ENCODE measurements at regions not wholly inside any gene's neighbourhood (a gene's known extent, or its start where the extent isn't known, plus 50 kb on each side); places are given as distances from the start of the nearest gene placed in this dataset.

DNA sequence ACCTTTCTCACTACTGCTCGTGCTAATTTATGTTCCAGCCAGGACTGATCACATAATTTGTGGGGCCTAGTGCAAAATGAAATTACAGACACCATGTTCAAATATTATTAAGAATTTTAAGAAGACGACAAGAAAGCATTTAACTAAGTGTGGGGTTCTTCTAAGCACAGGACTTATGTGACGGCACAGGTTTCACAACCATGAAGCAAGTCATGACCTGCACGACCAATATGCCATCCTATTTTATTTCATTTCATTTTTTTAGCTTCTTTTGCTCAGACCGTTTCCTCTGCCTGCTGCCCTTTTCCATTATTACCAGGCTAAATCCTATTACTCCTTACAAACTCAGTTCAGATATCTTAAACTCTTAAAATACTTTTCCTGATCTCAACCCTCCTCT is 462.5 kb downstream of the AASDHPPT start:
- no peak for DNase-seq (ENCODE audit: low read depth in 2 of 2)
- no peaks in the 10 kb centered on the region for H4K20me1 ChIP-seq (ENCODE audit: control insufficient read depth, extremely low read depth, insufficient read depth, low read length)
- H3K36me3 ChIP-seq (ENCODE audit: control insufficient read depth, insufficient read depth, low read length): no peaks in the 10 kb centered on the region
- no peaks in the 10 kb centered on the region for H3K9me3 ChIP-seq (ENCODE audit: control insufficient read depth, insufficient read depth, low read depth, low read length)
- H3K27ac ChIP-seq (ENCODE audit: insufficient read depth, low read length): no peak overlapping the region
- TF ChIP-seq, protein P1, sequence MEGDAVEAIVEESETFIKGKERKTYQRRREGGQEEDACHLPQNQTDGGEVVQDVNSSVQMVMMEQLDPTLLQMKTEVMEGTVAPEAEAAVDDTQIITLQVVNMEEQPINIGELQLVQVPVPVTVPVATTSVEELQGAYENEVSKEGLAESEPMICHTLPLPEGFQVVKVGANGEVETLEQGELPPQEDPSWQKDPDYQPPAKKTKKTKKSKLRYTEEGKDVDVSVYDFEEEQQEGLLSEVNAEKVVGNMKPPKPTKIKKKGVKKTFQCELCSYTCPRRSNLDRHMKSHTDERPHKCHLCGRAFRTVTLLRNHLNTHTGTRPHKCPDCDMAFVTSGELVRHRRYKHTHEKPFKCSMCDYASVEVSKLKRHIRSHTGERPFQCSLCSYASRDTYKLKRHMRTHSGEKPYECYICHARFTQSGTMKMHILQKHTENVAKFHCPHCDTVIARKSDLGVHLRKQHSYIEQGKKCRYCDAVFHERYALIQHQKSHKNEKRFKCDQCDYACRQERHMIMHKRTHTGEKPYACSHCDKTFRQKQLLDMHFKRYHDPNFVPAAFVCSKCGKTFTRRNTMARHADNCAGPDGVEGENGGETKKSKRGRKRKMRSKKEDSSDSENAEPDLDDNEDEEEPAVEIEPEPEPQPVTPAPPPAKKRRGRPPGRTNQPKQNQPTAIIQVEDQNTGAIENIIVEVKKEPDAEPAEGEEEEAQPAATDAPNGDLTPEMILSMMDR (conservative IDR thresholded peaks at IDR 0.05 in 1 of 2, IDR thresholded peaks at IDR 0.05 in 1 of 2; ENCODE audit: low read depth in 1 of 2, low read length in 2 of 2): no peak
- TF ChIP-seq EZH2 (IDR thresholded peaks at IDR 0.05; ENCODE audit: low read length, missing control alignments): no peak
- no peaks in the 10 kb centered on the region for H3K4me1 ChIP-seq (ENCODE audit: control insufficient read depth, extremely low read depth, insufficient read depth, low read length)
- no peak overlapping the region for H3K9ac ChIP-seq (ENCODE audit: insufficient read depth, low read length)
- H3K79me2 ChIP-seq (ENCODE audit: control insufficient read depth, insufficient read depth, low read length): no peaks in the 10 kb centered on the region
- no peak overlapping the region for H3K4me2 ChIP-seq (ENCODE audit: extremely low read depth, insufficient read depth, low read length)
- no peaks in the 10 kb centered on the region for H3K27me3 ChIP-seq (ENCODE audit: control insufficient read depth, insufficient read depth, low read length)
- no peak overlapping the region for H3K4me3 ChIP-seq (replicated peaks in 1 of 4; ENCODE audit: control extremely low read depth in 1 of 4, insufficient read depth in 1 of 4, low read depth in 3 of 4, low read length in 4 of 4)
- no peak overlapping the region for H2AFZ ChIP-seq (ENCODE audit: low read length)

DNA sequence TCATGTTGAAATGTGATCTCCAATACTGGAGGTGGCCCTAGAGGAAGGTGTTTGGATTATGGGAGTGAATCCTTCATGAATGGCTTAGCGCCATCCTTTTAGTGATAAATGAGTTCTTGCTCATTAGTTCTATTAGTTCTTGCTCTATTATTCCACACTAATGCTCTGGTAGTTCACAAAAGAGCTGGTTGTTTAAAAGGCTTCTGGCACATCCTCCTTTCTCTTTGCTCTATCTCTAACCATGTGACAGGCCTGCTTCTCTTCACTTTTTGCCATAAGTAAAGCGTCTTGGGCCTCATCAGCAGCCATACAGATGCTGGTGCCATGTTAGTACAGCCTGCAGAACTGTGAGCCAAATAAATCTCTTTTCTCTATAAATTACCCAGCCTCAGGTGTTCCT is 469.9 kb downstream of the GUCY1A2 start:
- no peak overlapping the region for H3K4me2 ChIP-seq (ENCODE audit: extremely low read depth, insufficient read depth, low read length)
- no peak for DNase-seq (ENCODE audit: low read depth in 2 of 2)
- H3K27ac ChIP-seq (ENCODE audit: insufficient read depth, low read length): no peak overlapping the region
- no peak overlapping the region for H3K9ac ChIP-seq (ENCODE audit: insufficient read depth, low read length)
- no peak overlapping the region for H2AFZ ChIP-seq (ENCODE audit: low read length)
- no peaks in the 10 kb centered on the region for H3K9me3 ChIP-seq (ENCODE audit: control insufficient read depth, insufficient read depth, low read depth, low read length)
- H3K27me3 ChIP-seq (ENCODE audit: control insufficient read depth, insufficient read depth, low read length): no peaks in the 10 kb centered on the region
- no peaks in the 10 kb centered on the region for H3K36me3 ChIP-seq (ENCODE audit: control insufficient read depth, insufficient read depth, low read length)
- no peaks in the 10 kb centered on the region for H4K20me1 ChIP-seq (ENCODE audit: control insufficient read depth, extremely low read depth, insufficient read depth, low read length)
- no peak for TF ChIP-seq EZH2 (IDR thresholded peaks at IDR 0.05; ENCODE audit: low read length, missing control alignments)
- TF ChIP-seq, protein P1 (conservative IDR thresholded peaks at IDR 0.05 in 1 of 2, IDR thresholded peaks at IDR 0.05 in 1 of 2; ENCODE audit: low read depth in 1 of 2, low read length in 2 of 2): no peak
- no peaks in the 10 kb centered on the region for H3K79me2 ChIP-seq (ENCODE audit: control insufficient read depth, insufficient read depth, low read length)
- no peaks in the 10 kb centered on the region for H3K4me1 ChIP-seq (ENCODE audit: control insufficient read depth, extremely low read depth, insufficient read depth, low read length)
- H3K4me3 ChIP-seq (replicated peaks in 1 of 4; ENCODE audit: control extremely low read depth in 1 of 4, insufficient read depth in 1 of 4, low read depth in 3 of 4, low read length in 4 of 4): no peak overlapping the region

DNA sequence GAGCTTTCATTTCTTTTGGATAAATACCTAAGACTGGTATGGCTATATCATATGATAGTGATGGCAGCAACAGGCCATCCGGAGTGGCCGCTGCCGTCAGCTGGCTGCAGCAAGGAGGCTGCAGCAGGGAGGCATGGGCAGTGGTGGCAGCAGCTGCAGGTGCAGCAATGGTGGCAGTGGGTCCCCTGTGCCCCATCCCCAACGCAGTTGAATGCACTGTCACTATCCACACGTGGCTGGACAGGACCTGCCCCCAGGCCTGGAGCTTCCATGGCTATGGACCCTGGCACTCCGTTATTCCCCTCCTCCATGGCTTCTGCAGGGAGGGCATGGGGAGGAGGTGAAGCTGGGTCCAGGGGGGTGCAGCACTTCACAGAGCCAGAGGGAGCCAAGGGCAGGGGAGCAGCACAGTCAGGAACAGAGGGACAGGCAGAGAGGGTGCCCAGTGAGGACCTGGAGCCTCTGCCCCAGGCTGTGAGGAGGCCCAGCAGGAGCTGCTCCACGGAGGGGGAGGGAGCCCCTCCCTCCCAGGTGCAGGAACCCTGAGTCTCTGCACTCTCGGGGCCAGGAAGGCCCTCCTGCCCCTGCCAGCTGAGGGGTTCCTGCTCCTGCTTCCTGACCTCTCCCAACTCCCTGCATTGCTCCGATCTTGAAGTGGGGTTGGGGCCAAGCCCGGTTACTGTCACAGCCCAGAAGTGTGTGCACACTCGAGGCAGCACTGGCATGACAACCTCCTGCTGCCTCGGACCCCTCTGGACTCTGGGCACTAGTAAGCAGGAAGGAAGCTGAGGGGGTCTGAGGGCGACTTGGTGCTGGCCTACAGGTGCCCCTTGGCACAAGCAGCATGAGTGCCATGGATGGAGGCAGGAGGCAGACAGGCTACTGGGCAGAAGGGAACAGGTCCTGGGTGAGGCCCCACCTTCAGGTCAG is 466.3 kb downstream of the GUCY1A2 start:
- no peaks in the 10 kb centered on the region for H3K79me2 ChIP-seq (ENCODE audit: control insufficient read depth, insufficient read depth, low read length)
- no peaks in the 10 kb centered on the region for H3K4me1 ChIP-seq (ENCODE audit: control insufficient read depth, extremely low read depth, insufficient read depth, low read length)
- no peak for TF ChIP-seq EZH2 (IDR thresholded peaks at IDR 0.05; ENCODE audit: low read length, missing control alignments)
- TF ChIP-seq, protein P1 (conservative IDR thresholded peaks at IDR 0.05 in 1 of 2, IDR thresholded peaks at IDR 0.05 in 1 of 2; ENCODE audit: low read depth in 1 of 2, low read length in 2 of 2): no peak
- no peaks in the 10 kb centered on the region for H3K36me3 ChIP-seq (ENCODE audit: control insufficient read depth, insufficient read depth, low read length)
- H3K9me3 ChIP-seq (ENCODE audit: control insufficient read depth, insufficient read depth, low read depth, low read length): no peaks in the 10 kb centered on the region
- H2AFZ ChIP-seq (ENCODE audit: low read length): no peak overlapping the region
- no peak for DNase-seq (ENCODE audit: low read depth in 2 of 2)
- no peaks in the 10 kb centered on the region for H3K27me3 ChIP-seq (ENCODE audit: control insufficient read depth, insufficient read depth, low read length)
- H3K4me3 ChIP-seq (replicated peaks in 1 of 4; ENCODE audit: control extremely low read depth in 1 of 4, insufficient read depth in 1 of 4, low read depth in 3 of 4, low read length in 4 of 4): no peak overlapping the region
- no peak overlapping the region for H3K27ac ChIP-seq (ENCODE audit: insufficient read depth, low read length)
- no peak overlapping the region for H3K4me2 ChIP-seq (ENCODE audit: extremely low read depth, insufficient read depth, low read length)
- H3K9ac ChIP-seq (ENCODE audit: insufficient read depth, low read length): no peak overlapping the region
- no peaks in the 10 kb centered on the region for H4K20me1 ChIP-seq (ENCODE audit: control insufficient read depth, extremely low read depth, insufficient read depth, low read length)
